NOMO-1 treated with dmso at 0.1 percent for 144 hours (cell line): ENCODE measurements at regions not wholly inside any gene's neighbourhood (a gene's known extent, or its start where the extent isn't known, plus 50 kb on each side); places are given as distances from the start of the nearest gene placed in this dataset.

Source experiments
- DNase-seq: peaks from one replicate; lab custom pipeline; 2025; ENCODE audit not compliant: unreplicated experiment; lab: John Stamatoyannopoulos, UW

- no peak for DNase-seq
Measured at GRCh38 chr6:138004430-138005287, 102.6 kb downstream of the PERP start.

GRCh38 chr6:138005846-138006245 is 101.4 kb downstream of the PERP start:
- DNase-seq = no peak

GRCh38 chr6:138007014-138007472 is 100.2 kb downstream of the PERP start:
- DNase-seq = no peak

GRCh38 chr6:138008791-138009190 is 98.4 kb downstream of the PERP start:
- no peak for DNase-seq

- DNase-seq = no peak
Measured at GRCh38 chr6:138011413-138011812, 95.8 kb downstream of the PERP start.

GRCh38 chr6:138012682-138013081 is 94.5 kb downstream of the PERP start:
- DNase-seq = no peak

- no peak for DNase-seq
Measured at GRCh38 chr6:138013959-138014358, 93.3 kb downstream of the PERP start.

GRCh38 chr6:138017166-138017757 is 90.0 kb downstream of the PERP start:
- no peak for DNase-seq

- DNase-seq = no peak
Measured at GRCh38 chr6:138018297-138018696, 88.9 kb downstream of the PERP start.

- no peak for DNase-seq
Measured at GRCh38 chr6:138025528-138025978, 81.7 kb downstream of the PERP start.

- DNase-seq = no peak
Measured at GRCh38 chr6:138026342-138026741, 80.9 kb downstream of the PERP start.

GRCh38 chr6:138028893-138029292 is 78.3 kb downstream of the PERP start:
- no peak for DNase-seq

GRCh38 chr6:138030872-138031271 is 76.3 kb downstream of the PERP start:
- no peak for DNase-seq

- no peak for DNase-seq
Measured at GRCh38 chr6:138031417-138031816, 75.8 kb downstream of the PERP start.

- DNase-seq = no peak
Measured at GRCh38 chr6:138031850-138032249, 75.4 kb downstream of the PERP start.

GRCh38 chr6:138032571-138032970 is 74.6 kb downstream of the PERP start:
- no peak for DNase-seq

GRCh38 chr6:138034229-138034628 is 73.0 kb downstream of the PERP start:
- no peak for DNase-seq

- no peak for DNase-seq
Measured at GRCh38 chr6:138035070-138035469, 72.1 kb downstream of the PERP start.

GRCh38 chr6:138036111-138036510 is 71.1 kb downstream of the PERP start:
- no peak for DNase-seq

GRCh38 chr6:138037009-138037504 is 70.2 kb downstream of the PERP start:
- no peak for DNase-seq

- DNase-seq = no peak
Measured at GRCh38 chr6:138038142-138038870, 68.9 kb downstream of the PERP start.
